HG03457 (cell line): ENCODE measurements at regions not wholly inside any gene's neighbourhood (a gene's known extent, or its start where the extent isn't known, plus 50 kb on each side); places are given as distances from the start of the nearest gene placed in this dataset.
"Not testable (repeated sequence)": the region's sequence is repeated elsewhere in the genome, so short reads cannot be mapped to it uniquely, and the experiment has no call there.

Experiments
- ATAC-seq: cut with Tn5 transposase; IDR thresholded peaks from one replicate; pipeline ENCODE4 v1.9.1; 2021; ENCODE audit warnings: moderate number of reproducible peaks; ENCODE audit not compliant: unreplicated experiment

GRCh38 chr4:30996841-30997240 is 276.7 kb downstream of the PCDH7 start:
- no peak for ATAC-seq

- no peak for ATAC-seq
Measured at GRCh38 chr4:31005037-31005436, 284.9 kb downstream of the PCDH7 start.

GRCh38 chr4:31007858-31008257 is 287.7 kb downstream of the PCDH7 start:
- ATAC-seq = no peak

GRCh38 chr4:31009926-31010325 is 289.8 kb downstream of the PCDH7 start:
- no peak for ATAC-seq

GRCh38 chr4:31015123-31015522 is 295.0 kb downstream of the PCDH7 start:
- ATAC-seq = no peak

- no peak for ATAC-seq
Measured at GRCh38 chr4:31016322-31017061, 296.3 kb downstream of the PCDH7 start.

GRCh38 chr4:31020363-31020762 is 300.2 kb downstream of the PCDH7 start:
- no peak for ATAC-seq

GRCh38 chr4:31021008-31021407 is 300.8 kb downstream of the PCDH7 start:
- no peak for ATAC-seq

GRCh38 chr4:31022702-31023101 is 302.5 kb downstream of the PCDH7 start:
- no peak for ATAC-seq

GRCh38 chr4:31023109-31023508 is 302.9 kb downstream of the PCDH7 start:
- no peak for ATAC-seq

GRCh38 chr4:31023742-31024141 is 303.6 kb downstream of the PCDH7 start:
- no peak for ATAC-seq

GRCh38 chr4:31024781-31025180 is 304.6 kb downstream of the PCDH7 start:
- not testable (repeated sequence) for ATAC-seq

- no peak for ATAC-seq
Measured at GRCh38 chr4:31026256-31026655, 306.1 kb downstream of the PCDH7 start.

- no peak for ATAC-seq
Measured at GRCh38 chr4:31034550-31034949, 314.4 kb downstream of the PCDH7 start.

GRCh38 chr4:31035761-31036160 is 315.6 kb downstream of the PCDH7 start:
- ATAC-seq = no peak

- ATAC-seq = no peak
Measured at GRCh38 chr4:31037703-31038102, 317.5 kb downstream of the PCDH7 start.

GRCh38 chr4:31039382-31039781 is 319.2 kb downstream of the PCDH7 start:
- no peak for ATAC-seq

GRCh38 chr4:31040106-31040505 is 319.9 kb downstream of the PCDH7 start:
- no peak for ATAC-seq

GRCh38 chr4:31041385-31041784 is 321.2 kb downstream of the PCDH7 start:
- ATAC-seq = no peak

- ATAC-seq = no peak
Measured at GRCh38 chr4:31041853-31042252, 321.7 kb downstream of the PCDH7 start.

- ATAC-seq = no peak
Measured at GRCh38 chr4:31043382-31044062, 323.4 kb downstream of the PCDH7 start.

GRCh38 chr4:31045151-31045550 is 325.0 kb downstream of the PCDH7 start:
- no peak for ATAC-seq
